Keratinocyte (primary cell): ENCODE measurements at regions not wholly inside any gene's neighbourhood (a gene's known extent, or its start where the extent isn't known, plus 50 kb on each side); places are given as distances from the start of the nearest gene placed in this dataset.

ENCODE experiments used
- DNase-seq: peaks from one replicate; pipeline ENCODE4 v3.0.0-alpha.2; 2011; ENCODE audit warnings: low read depth, missing footprints, low spot score
- FAIRE-seq: peaks from 2 replicates; lab custom pipeline; 2011; peaks lifted over from hg19 to GRCh38; lab: Jason Lieb, UNC
- H2AFZ ChIP-seq: 2 replicates; pipeline ENCODE4 v1.6.0; 2012; ENCODE audit warnings: low read length, control low read depth, inconsistent platforms; ENCODE audit not compliant: control insufficient read depth
- H3K27ac ChIP-seq: 2 replicates; pipeline ENCODE4 v1.5.1; 2011; ENCODE audit warnings: low read length; ENCODE audit not compliant: control insufficient read depth, insufficient read depth
- H3K27me3 ChIP-seq: 3 replicates; pipeline ENCODE4 v1.6.0; 2011; ENCODE audit warnings: low read length; ENCODE audit not compliant: control insufficient read depth, insufficient read depth; ENCODE audit errors: extremely low read depth
- H3K36me3 ChIP-seq, 2 experiments: 2 replicates in 1 of 2; 3 replicates in 1 of 2; pipeline ENCODE4 v1.5.1; 2011; ENCODE audit warnings: low read length in 2 of 2, mild to moderate bottlenecking in 1 of 2; ENCODE audit not compliant: control insufficient read depth in 2 of 2, insufficient read depth in 2 of 2; ENCODE audit errors: extremely low read depth in 1 of 2
- H3K4me1 ChIP-seq: 3 replicates; pipeline ENCODE4 v1.5.1; 2011; ENCODE audit warnings: low read length; ENCODE audit not compliant: control insufficient read depth, insufficient read depth; ENCODE audit errors: extremely low read depth
- H3K4me2 ChIP-seq: 3 replicates; pipeline ENCODE4 v1.6.0; 2011; ENCODE audit warnings: low read depth, low read length; ENCODE audit not compliant: control insufficient read depth, insufficient read depth; ENCODE audit errors: extremely low read depth
- H3K4me3 ChIP-seq, 3 experiments: fragments of 200-600 bp in 1 of 3; sonication (generic) in 1 of 3; 2 replicates in 2 of 3; 3 replicates in 1 of 3; pipeline ENCODE4 v1.5.1; 2011 to 2016; ENCODE audit warnings: low read length in 3 of 3, mild to moderate bottlenecking in 3 of 3, control low read depth in 2 of 3, inconsistent platforms in 1 of 3, low read depth in 1 of 3, mixed read lengths in 1 of 3, mixed run types in 1 of 3, moderate library complexity in 1 of 3; ENCODE audit not compliant: control insufficient read depth in 2 of 3, insufficient read depth in 2 of 3; ENCODE audit errors: extremely low read depth in 1 of 3
- H3K79me2 ChIP-seq: 2 replicates; pipeline ENCODE4 v1.6.0; 2012; ENCODE audit warnings: low read length; ENCODE audit not compliant: control insufficient read depth, insufficient read depth
- H3K9ac ChIP-seq: 3 replicates; pipeline ENCODE4 v1.6.0; 2011; ENCODE audit warnings: low read length; ENCODE audit not compliant: control insufficient read depth, insufficient read depth; ENCODE audit errors: extremely low read depth
- H3K9me1 ChIP-seq: 3 replicates; pipeline ENCODE4 v1.6.0; 2011; ENCODE audit warnings: low read length; ENCODE audit not compliant: control insufficient read depth, insufficient read depth; ENCODE audit errors: extremely low read depth
- H3K9me3 ChIP-seq: 2 replicates; pipeline ENCODE4 v1.5.1; 2012; ENCODE audit warnings: low read depth, low read length; ENCODE audit not compliant: control insufficient read depth
- H4K20me1 ChIP-seq: 3 replicates; pipeline ENCODE4 v1.6.0; 2011; ENCODE audit warnings: low read length; ENCODE audit not compliant: control insufficient read depth, insufficient read depth; ENCODE audit errors: extremely low read depth
- CTCF ChIP-seq, 3 experiments: IDR thresholded peaks in 1 of 3; conservative IDR thresholded peaks in 1 of 3; optimal IDR thresholded peaks in 1 of 3; 2 replicates in 2 of 3; 3 replicates in 1 of 3; pipeline versions ENCODE3 to v1.5.1; 2011; ENCODE audit warnings: low read length in 3 of 3, mild to moderate bottlenecking in 3 of 3, moderate library complexity in 2 of 3, control low read depth in 1 of 3, inconsistent platforms in 1 of 3; ENCODE audit not compliant: insufficient read depth in 2 of 3; ENCODE audit errors: extremely low read depth in 1 of 3
- EZH2 ChIP-seq: IDR thresholded peaks from one replicate; pipeline ENCODE4 v1.6.1; 2012; ENCODE audit warnings: inconsistent platforms, mild to moderate bottlenecking, low read length, moderate library complexity
- dilution Hi-C: fragments of 300-500 bp; cut with MboI; formaldehyde crosslinking; loops from one replicate; pipeline ENCODE4 v1.7.0; 2020; ENCODE audit warnings: low sequenced_read_pairs; ENCODE audit not compliant: extremely low pct_ligation_motif_present

DNA sequence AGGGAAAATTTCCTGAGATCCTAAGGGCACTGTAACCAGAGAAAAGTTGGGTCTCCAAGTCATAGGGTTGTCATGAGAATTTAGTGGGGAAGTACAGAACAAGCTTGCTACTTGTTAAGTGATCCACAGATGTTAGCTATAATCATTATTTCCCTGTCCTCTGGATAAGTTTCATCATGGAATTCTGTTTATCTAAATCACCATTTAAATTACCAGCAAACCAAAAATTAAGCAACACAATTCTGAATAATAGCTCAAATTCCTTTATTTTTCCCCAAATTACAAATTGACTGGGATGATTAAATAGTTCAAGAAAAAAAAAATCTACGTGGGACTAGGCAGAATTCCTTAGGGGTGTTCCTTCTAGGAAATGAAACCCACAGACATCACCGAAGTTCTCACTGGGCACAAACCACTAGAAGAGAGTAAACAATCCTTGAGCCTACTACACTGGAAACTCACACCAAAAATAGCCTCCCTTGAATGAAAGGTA lies 159.5 kb downstream of the COL6A3 start:
- H3K79me2 ChIP-seq, result no peaks in the 10 kb centered on the region
- no peak overlapping the region for H3K4me3 ChIP-seq
- no peaks in the 10 kb centered on the region for H3K9me1 ChIP-seq
- no peak overlapping the region for H2AFZ ChIP-seq
- no peaks in the 10 kb centered on the region for H3K9me3 ChIP-seq
- H3K9ac ChIP-seq, result no peak overlapping the region
- TF ChIP-seq EZH2 (no peak), CTCF (optimal IDR thresholded peaks at IDR 0.05 in 1 of 3, IDR thresholded peaks at IDR 0.05 in 1 of 3, conservative IDR thresholded peaks at IDR 0.05 in 1 of 3; ENCODE audit: extremely low read depth in 1 of 3, insufficient read depth in 2 of 3, low read length in 3 of 3) (no peak)
- H3K4me1 ChIP-seq, result no peaks in the 10 kb centered on the region
- peaks cover 7% of the 10 kb centered on the region for H3K27me3 ChIP-seq
- no peak for FAIRE-seq
- DNase-seq, result no peak
- dilution Hi-C loops, result no loop called here
- H3K4me2 ChIP-seq, result no peak overlapping the region
- no peak overlapping the region for H3K27ac ChIP-seq
- no peaks in the 10 kb centered on the region for H3K36me3 ChIP-seq
- H4K20me1 ChIP-seq, result no peaks in the 10 kb centered on the region

DNA sequence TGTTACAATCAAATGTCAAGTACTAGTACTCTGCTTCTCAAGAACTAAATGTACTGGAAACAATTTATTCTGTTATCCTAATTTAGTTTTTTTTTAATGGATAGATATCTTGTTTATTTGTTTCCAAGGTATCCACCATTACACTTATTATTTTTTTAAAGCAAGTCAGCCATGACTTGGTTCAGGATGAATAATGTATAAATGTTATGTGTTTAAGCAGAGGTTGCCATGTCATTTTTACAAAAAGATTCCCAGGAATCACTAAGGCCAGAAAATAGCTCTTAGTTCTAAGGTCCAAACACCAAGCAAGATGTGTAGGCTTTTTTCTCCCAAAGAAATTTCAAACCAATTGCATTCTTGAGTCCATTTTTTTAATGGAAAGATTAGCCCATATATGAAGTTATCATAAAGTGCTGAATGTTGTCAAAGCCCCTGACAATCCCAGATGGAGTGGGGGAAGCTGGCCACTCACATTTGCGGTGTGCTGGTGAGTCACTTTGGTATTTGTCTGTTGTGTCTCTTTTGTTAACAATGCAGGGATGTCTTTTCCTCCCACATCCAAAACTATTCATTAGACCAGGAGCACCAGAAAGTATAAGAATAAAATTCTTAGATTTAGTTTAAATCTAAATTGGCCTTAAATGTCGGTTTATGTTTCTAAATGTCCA lies 158.9 kb downstream of the COL6A3 start:
- TF ChIP-seq CTCF (optimal IDR thresholded peaks at IDR 0.05 in 1 of 3, IDR thresholded peaks at IDR 0.05 in 1 of 3, conservative IDR thresholded peaks at IDR 0.05 in 1 of 3; ENCODE audit: extremely low read depth in 1 of 3, insufficient read depth in 2 of 3, low read length in 3 of 3), result no peak
- TF ChIP-seq EZH2, result no peak
- H3K79me2 ChIP-seq, result no peaks in the 10 kb centered on the region
- H3K9me3 ChIP-seq, result no peaks in the 10 kb centered on the region
- H3K9me1 ChIP-seq, result no peaks in the 10 kb centered on the region
- no peaks in the 10 kb centered on the region for H3K36me3 ChIP-seq
- H3K27ac ChIP-seq, result no peak overlapping the region
- H3K4me3 ChIP-seq, result no peak overlapping the region
- H3K27me3 ChIP-seq, result peaks cover 7% of the 10 kb centered on the region
- H3K4me1 ChIP-seq, result no peaks in the 10 kb centered on the region
- FAIRE-seq (no peak), DNase-seq (no peak)
- no peak overlapping the region for H2AFZ ChIP-seq
- H4K20me1 ChIP-seq, result no peaks in the 10 kb centered on the region
- H3K4me2 ChIP-seq, result no peak overlapping the region
- no peak overlapping the region for H3K9ac ChIP-seq
- dilution Hi-C loops, result no loop called here
